GM12874 (cell line): ENCODE measurements at regions not wholly inside any gene's neighbourhood (a gene's known extent, or its start where the extent isn't known, plus 50 kb on each side); places are given as distances from the start of the nearest gene placed in this dataset.

Source experiments
- TF ChIP-seq, protein P1 (sequence below): IDR thresholded peaks from 2 replicates; pipeline ENCODE4 v1.5.1; 2011; ENCODE audit warnings: low read depth, mild to moderate bottlenecking, control low read depth, low read length, moderate library complexity; ENCODE audit not compliant: insufficient read depth

DNA sequence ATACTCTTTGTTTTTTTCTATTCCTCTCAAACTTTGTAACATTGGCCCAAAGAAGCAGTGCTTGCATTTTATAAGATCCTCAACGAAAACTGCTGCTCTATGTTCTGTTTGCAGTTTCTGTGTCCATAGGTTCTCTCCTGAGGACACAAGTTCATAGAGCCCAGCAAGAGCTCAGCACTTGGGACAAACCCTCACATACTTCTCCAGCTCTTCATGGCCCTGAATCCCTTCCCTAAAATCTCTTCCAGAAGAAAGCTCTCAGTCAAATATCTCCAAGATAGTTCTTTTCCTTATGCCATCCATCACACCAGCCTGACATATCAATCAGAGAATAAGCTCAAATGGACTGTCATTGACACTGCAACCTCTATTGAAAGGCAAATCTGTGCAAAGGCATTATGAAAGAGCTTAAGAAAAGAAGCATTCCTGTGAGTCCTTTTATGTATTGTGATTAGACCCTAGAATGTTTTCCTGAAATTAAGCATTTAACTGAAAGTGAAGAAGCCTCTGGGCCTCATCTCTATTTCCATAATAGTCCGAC, 405.5 kb downstream of the ANKRD7 start:
- TF ChIP-seq, protein P1, sequence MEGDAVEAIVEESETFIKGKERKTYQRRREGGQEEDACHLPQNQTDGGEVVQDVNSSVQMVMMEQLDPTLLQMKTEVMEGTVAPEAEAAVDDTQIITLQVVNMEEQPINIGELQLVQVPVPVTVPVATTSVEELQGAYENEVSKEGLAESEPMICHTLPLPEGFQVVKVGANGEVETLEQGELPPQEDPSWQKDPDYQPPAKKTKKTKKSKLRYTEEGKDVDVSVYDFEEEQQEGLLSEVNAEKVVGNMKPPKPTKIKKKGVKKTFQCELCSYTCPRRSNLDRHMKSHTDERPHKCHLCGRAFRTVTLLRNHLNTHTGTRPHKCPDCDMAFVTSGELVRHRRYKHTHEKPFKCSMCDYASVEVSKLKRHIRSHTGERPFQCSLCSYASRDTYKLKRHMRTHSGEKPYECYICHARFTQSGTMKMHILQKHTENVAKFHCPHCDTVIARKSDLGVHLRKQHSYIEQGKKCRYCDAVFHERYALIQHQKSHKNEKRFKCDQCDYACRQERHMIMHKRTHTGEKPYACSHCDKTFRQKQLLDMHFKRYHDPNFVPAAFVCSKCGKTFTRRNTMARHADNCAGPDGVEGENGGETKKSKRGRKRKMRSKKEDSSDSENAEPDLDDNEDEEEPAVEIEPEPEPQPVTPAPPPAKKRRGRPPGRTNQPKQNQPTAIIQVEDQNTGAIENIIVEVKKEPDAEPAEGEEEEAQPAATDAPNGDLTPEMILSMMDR: no peak

DNA sequence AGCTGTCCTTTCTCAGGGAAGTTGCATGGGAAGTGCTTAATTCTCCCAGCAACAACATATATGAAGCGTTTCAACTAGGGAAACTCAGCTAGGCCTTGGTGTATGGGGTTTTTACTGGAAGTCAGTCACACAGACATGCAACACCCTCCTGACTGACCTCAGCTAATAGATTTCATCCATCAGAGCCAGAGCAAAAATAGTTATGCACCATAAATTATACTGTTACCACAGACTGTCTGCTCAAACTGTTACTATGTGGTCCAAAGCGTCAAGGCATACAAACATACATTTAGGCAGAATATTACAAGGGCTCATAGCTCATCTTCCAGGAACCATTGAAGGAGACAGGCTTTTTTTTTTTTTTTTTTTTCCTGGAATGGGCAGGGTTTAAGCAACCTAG, 417.9 kb downstream of the ANKRD7 start:
- TF ChIP-seq, protein P1: no peak

DNA sequence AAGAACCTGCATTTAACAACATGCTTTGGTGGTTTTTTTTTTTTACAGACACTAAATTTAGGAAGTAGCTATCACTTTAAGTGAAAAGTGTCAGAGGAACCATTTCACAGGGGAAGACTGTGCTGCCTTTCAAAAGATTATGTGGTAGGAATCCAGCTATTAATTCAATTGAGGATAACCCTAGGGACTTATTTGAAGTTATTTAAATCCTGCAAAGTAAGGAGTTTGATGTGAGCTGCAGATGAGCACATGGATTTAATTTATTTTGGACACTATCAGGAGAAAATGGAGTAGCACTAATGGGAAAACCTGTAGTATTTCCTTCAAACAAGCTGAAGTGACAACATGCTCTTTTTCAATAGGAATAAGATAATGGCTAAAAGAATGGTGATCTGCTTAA, 419.8 kb downstream of the ANKRD7 start:
- TF ChIP-seq, protein P1: no peak

DNA sequence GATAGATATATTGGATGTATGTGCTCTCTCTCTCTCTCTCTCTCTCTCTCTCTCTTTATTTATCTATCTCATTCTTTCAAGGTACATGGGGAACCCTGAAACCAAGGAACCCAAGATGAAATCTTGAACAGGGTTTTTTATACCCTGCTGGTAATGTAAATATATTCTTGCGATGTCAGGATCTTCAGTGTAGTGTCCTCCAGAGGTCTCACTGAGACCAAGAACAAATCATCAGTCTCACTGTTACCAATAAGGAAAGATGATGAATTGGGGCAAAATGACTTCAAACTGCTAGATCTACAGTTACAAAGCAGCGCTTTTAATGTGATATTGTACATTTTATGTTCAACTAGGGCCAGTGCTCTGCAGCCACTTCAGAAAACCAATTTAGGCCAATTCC, 423.5 kb downstream of the ANKRD7 start:
- TF ChIP-seq, protein P1: no peak

DNA sequence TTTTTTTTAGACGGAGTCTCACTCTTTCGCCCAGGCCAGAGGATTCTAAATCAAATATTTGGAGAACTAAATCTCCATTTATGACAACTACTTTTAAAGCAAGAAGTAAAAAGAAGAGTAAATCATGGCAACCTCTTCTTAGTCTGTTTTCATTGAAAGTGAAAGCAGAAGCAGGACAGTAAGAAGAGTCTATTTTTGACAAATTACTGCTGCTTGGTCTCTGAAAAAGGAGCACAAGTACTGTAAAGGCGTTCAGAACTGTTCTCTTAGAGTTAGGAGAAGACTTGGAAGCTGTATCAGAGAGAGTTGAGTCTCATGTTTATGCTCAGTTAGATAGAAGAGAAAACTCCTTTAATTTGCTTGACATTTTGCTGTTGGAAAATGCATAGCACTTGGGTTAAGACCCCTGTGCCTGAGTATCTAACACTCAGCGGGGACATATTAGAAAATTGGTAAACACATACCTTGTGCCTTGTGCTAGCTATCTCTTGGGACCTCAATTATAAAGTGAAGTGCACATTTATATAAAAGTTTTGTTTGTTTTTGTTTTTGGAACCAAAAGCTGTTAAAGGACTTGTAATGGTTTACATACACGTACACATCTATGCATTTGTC, 433.0 kb downstream of the ANKRD7 start:
- TF ChIP-seq, protein P1: no peak

DNA sequence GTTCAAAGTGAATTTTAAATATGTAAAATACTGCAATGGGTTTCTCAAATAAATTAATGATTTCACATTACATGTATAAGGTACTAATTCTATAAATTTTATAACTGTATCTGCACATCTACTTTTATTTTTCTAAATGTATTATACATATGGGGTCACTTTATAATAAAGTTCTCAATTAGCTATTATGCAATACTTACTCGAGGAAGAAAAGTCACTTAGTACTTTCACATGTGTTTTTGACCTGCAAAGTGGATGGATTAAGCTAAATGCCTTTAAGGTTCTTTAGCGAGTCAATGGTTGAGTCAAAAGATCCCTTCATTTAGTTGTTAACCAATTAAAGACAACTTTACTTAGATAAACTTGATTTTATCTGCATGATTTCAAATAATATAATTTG, 437.8 kb downstream of the ANKRD7 start:
- TF ChIP-seq, protein P1: no peak

DNA sequence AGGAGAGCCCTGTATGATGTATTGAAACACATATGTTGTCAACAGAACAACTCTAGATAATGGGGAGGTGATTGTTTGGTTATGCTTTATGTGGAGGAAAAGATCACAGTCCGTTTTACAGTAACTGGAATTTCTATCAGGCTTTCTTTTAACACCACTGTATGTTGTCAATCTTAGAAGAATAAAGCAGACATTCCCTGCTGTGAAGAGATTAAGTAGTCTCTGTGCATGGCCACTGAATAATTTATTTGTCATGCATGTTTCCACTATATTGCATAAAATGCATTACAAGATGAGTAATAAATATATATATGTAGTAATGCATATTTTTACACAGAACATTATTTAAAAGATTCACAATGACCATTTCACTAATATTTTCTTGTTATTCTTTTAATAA, 440.0 kb downstream of the ANKRD7 start:
- TF ChIP-seq, protein P1: no peak

DNA sequence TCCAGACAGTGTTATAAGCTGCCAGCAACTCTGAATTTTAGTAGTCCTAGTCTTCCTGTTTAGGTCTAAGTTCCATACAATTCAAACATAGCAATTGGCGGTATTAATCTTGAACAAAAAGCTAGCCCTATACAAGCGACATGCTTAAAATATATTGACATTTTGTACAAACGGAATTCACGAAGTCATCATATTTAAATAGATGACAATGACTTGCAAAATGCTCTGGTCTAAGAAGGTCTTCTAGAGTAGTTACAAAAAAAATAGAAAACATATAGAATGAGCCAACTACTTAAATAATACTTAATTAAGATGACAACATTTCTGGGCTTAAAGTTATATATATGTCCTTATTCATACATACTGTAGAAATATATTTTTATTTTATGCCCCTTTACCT, 446.6 kb downstream of the ANKRD7 start:
- TF ChIP-seq, protein P1: no peak
